Activated CD8-positive, alpha-beta memory T cell treated with anti-CD3 and anti-CD28 coated beads for 24 hours (primary cell): ENCODE measurements at regions not wholly inside any gene's neighbourhood (a gene's known extent, or its start where the extent isn't known, plus 50 kb on each side); places are given as distances from the start of the nearest gene placed in this dataset.

ENCODE experiments used
- DNase-seq: peaks from one replicate; pipeline ENCODE4 v3.0.0-alpha.2; 2020

DNA sequence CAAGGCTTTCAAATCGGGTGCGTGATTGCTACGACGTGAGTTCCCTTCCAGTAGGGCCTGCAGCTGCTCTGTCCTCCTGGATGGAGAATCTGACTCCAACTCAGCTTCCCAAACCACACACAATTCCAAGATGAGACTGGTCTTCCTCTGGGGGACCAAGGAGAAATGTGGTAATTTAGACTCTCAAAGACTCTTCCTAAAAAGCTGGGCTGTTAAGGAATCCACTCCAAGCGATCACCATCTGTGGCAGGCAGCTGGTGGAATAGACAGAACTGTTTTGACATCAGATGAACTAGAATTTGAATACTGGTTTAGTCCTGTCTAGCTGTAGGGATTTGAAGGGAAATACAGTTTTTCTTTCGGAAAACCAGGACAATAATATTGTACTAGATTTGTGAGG is 130.7 kb upstream of the KLF4 start:
- no peak for DNase-seq

DNA sequence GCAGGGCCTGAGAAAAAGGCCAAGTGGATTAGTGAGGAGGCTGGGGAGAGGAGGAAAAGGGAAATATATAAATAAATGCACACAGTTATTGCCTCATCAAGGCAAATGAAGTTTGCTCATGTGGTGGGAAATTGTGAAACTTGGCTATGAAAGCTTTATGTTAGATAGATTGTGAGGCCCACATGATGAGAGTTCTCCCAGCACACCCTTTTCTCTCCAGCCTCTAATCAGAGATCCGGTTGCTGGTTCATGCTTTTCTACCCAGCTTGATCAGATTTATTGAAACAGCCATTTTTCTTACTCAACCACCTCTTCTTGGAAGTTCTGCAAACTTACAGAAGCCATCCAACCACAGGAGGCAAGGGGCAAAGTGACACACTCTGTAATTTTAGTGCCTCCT is 125.8 kb upstream of the KLF4 start:
- no peak for DNase-seq

DNA sequence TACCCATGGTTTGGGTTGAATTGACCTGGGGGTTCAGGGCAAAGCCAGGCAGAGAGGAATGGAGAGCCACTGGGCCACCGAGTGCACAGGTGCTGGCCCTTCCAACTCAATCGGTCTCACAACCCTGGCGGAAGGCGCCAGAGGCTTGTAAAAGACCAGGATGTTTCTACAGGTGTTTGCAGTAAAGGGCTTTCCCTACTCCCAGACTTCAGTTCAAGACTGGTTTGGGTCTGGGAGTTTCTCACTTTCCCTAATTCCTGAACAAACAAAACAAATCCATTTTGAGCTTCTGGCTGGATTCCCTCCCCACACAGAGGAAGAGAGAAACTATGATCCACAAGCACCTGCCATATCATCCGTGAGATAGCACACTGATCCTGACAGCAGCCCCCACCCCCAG is 125.2 kb upstream of the KLF4 start:
- DNase-seq: no peak

DNA sequence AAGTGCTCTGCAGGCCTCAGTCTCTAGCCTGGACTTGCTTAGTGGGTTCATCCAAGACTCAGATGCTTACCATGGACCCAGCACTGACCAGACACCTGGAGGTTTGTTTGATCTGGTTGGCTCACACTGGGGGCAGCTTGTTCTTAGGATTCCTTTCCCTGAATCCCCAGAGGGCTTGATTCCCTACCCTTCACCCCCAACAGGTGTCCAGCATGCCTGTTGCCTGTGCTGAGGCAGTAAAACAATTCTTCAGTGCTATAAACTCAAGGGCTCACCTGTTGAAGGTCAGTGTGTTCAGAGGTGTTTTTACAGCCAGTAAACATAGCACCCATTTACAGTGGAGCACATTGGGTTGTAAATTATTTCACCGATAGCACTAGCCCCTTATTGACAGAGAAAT is 123.8 kb upstream of the KLF4 start:
- no peak for DNase-seq

DNA sequence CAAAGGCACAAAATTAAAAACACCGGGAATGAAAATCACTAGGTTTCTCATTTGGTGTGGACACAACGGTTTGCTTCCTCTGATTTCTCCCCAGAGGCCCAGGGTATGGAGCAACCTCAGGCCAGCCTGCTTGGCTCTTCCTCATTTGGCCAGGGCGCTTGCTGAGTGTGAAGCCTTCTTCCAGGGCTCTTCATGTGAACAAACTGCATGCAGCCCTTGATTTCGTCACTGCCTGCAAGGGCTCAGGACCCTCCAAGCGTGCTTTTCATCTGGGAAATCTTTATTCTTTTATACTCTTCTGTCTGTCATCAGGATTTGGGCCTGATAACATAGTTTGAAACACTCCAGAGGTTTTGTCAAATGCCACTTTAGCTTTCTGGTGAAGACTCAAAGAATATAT is 122.6 kb upstream of the KLF4 start:
- DNase-seq: no peak

DNA sequence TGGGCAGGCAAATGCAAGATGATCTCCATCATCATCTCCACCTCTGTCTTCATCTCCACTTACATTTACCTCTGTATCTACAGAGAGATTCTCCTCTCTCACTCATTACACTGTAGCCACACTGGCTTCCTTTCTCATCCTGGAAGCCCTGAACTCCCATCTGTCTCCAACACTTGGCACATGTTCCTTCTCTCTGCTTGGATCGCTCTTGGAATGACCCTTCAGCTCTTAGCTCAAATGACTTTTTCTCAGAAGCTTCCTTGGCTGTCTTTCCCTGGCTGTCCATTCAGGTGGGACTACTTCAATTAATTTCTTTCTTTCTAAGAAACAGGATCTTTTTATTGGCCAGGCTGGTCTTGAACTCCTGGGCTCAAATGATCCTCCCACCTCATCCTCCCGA is 120.0 kb upstream of the KLF4 start:
- no peak for DNase-seq

DNA sequence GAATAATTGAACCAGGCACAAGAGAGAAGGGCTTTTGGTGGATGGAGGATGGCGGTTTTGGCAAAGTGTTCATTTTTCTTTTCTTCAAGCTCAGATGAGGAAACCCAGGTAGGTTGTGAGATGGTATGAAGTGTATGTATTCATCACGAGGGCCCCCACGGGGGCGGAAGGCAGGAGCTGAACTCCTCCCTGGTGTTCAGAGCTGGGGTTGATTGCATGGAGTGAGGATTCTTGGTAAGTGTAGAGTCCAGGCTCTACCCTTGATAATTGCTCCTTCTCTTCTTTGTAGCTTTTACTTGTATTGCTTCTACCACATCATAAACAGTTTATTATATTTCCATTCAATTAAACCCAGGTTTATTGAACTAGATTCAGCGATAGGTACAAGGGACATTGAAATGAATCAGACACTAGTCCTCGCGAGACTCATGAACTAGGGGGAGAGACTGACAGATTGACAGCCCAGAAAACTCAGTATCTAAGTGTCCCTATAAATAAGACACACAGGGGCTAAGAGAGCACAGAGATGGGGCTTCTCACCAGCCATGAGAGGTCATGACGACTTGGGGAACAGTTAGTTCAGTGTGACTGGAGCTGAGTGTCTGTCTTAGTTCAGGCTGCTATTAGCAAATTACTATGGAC is 116.7 kb upstream of the KLF4 start:
- no peak for DNase-seq

DNA sequence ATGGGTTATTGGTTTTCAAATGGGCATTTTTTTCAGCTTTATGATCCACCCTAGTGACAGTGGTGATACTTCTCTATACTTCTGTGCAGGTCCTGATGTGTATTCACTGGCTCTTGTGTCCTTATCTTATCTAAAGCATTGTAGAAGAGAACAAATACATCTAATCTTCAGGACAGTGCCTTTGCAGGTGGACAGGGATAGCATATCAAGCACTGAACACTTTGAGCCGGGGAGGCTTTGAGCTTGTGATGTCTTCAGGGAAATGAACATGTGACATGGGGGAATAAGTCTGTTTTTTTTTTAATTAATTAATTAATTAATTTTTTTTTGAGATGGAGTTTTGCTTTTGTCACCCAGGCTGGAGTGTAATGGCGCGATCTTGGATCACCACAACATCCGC is 115.5 kb upstream of the KLF4 start:
- no peak for DNase-seq

DNA sequence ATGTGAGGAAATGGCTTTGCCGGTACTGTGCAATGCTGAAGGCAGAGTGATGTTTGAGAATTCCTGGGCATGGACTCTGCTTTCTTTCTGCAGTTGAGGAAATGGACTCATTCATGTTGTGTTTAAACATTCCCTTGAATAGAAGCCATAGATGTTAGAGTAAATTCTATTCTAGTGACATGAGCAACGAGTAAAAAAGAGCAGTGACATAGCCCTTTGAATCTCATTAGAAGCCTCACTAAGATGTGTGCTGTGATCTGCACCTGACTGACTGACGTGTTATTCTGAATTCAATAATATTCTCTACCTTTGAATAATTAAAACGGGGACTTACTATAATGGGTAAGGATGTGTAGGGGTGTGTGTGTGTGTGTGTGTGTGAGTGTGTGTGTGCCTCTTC is 113.7 kb upstream of the KLF4 start:
- no peak for DNase-seq

DNA sequence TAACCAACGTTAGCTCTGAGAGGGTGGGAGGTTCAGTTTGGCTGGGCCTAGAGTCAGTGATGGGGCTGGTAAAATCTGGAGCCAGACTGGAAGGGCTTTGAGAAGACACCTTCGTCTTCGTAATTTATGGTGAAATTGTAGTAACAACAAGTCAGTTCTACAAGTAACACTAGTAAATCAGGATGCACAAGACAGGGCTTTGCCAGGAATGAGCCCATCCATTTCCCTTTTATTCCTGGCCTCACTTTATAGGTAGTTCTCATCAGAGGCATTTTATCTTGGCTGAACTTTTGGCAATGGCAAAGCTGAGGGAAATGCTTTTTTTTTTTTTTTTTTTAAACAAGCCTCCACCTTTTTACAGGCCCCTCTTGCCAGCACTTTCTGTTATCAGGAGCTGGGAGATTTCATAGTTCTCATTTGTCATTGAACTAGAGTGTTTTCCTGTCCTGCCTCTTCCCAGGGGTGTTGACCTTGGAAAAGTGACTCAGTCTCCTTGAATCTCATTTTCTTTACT is 110.5 kb upstream of the KLF4 start:
- DNase-seq: no peak

DNA sequence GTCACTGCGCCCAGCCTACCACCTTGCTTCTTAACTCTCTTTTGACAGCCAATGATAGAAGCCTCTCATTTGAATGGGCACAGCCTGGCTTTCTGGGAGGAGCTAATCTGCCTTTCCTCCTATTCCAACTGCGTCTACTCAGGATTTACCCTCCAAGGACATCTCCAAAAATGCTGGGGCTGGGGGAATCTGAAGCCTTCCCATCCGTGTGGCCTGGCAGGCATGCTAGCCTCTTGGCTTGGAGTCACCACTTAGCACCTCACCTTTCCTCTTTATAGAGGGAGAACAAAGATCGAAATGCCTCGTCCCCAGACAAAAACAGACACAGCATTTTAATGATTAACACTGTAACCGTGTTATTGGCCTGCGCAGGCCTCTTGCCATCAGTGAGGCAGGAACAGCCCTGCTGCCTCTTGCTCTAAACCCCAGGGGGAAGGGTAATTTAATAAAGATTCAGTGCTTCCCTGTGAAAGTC is 108.2 kb upstream of the KLF4 start:
- no peak for DNase-seq

DNA sequence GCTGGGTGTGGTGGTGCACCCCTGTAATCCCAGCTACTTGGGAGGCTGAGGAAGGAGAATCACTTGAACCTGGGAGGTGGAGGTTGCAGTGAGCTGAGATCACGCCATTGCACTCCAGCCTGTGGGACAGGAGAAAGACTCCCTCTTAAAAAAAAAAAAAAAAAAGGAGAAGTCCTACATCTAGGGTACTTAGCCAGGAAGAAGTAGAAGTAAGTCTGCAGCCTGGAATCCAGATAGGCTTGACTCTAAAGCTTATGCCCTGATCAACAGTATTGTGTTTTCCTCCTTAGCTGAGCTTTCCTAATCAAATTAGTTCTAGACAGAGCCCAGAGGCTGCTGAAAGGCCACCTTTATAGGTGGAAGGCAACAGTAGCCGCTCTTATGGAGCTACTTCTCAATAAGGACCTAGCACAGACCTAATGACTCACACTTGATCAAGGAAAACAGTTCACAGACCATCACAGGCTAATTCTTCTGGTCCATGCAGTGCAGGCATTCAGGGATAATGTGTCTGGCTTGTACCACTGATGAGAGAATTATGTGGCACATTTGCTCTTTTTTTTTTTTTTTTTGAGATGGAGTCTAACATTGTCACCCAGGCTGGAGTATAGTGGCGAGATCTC is 105.5 kb upstream of the KLF4 start:
- no peak for DNase-seq

DNA sequence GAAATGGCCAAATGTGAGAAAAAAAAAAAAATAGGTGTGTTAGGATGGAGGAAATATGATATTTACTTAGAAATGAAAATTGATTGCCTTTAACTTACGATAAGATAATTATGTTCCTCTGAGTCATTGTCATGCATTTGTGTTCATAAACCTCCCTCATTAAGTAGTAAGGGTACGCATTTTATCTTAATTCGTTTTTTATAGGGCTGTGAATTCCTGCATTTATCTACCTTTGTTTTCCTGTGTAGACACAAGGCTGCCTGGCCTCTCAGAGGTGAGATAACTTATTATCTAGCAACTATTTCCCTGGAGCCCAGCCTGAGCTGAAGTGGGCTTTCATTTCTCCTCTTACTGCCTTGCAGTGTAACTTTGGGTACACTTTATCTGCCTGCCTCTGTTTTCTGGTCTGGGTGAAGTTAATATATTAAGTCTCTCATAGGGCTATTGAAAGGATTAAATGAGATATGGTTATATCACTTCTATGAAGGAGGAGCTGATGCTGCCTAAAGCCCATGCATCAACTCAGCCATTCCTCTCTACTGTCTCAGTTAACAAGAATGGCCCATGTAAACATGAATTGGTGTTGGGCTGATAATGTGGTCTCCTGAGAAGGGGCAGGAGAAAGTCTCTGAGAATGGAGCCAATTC is 103.8 kb upstream of the KLF4 start:
- DNase-seq: no peak

DNA sequence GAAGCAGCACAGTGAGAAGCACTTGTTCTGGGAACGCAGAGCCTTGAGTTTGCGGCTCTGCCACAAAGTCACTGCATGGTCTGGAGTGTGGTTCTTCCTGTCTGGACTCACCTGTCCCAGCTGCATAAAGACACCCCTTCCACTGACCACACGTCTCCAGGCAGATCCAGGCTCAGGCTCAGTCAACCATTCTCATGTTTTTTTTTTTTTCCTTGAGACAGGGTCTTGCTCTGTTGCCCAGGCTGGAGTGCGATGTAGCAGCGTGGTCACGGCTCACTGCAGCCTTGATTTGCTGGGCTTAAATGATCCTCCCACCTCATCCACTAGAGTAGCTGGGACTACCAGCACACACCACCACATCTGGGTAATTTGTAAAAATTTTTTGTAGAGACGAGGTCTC is 102.9 kb upstream of the KLF4 start:
- no peak for DNase-seq

DNA sequence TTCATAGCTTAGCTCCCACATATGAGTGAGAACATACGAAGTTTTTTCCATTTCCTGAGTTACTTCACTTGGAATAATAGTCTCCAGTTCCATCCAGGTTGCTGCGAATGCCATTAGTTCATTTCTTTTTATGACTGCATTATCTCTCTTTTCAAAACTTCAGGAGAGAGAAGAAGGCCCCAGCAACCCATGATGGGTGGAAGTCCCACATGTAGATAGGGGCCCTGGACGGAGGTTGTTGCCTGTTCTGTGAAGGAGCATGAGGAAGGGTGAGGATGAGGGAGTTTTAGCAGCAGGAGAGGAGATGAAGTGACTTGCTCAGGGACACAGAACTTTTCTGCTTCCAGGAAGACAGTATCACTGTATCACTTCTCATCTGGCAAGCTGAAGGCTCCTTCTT is 102.2 kb upstream of the KLF4 start:
- DNase-seq: no peak

DNA sequence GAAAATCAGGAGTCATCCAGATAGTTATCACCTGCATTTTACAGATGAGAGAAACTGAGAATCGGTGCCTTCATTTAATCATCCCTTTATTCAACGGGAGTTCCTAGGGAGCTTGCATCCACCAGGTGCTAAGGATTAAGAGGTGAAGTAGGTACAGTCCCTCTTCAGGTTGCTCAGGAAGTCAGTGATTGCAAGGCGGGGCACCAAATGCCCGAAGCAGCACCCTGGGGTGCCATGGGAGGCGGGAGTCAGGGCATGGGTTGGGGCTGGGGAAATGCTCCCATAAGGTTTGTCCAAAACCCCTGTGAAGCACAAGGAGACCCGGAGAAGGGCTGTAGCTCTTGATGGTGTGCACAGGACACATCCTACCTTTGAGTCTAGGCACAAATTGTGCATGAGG is 98.8 kb upstream of the KLF4 start:
- DNase-seq: no peak

DNA sequence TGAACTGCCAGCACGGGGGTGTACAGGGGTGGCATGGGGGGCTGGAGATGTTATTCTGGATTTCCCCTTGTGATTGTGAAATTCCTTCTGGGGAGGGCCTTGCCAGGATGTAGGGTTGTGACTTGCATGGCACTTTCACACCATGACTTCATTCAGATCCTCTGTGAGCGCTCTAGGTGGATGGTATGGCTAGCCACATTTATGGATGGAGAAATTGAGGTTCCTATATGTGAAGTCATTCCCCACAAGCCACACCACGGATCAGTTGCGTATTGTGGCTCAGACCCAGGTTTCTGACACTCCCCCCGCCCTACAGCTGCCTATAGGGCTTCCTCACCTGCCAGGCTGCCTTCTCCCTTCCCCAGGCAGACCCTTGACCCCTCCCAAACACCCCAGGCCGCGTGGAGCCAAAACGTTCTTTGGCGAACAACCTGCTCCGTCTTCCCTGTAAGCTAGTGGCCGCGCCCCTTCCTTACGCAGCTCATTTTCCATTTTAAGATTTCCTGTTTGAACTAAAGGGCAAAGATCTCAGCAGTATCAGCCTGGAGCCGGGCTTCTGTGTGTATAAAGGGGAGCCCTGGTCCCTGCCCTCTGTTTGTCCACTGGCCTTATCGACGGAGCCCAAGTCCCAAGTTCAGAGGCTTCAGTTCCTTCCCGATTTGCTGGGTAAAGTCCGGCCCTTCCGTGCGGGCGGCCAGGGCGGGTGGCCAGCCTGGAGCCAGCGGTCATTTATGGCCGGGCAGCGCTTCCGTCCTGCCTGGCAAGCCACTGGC is 97.8 kb upstream of the KLF4 start:
- no peak for DNase-seq

DNA sequence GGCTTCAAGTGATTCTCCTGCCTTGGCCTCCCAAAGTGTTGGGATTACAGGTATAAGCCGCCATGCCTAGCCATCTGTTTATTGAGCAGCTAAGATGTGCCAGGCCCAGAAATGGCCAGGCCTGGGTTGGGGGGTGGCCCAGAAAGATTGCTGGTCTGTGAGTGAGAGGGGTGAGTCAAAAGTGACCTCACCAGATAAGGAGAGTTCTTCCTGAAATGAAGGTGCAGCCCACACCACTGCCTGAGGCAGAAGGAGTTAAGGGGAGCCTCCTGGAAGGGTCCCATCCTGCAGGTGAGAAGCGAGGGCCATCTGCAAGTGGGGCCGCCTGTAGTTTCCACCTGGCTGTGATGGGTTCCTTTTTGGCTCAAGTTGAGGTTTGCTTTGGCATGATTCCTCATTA is 96.9 kb upstream of the KLF4 start:
- DNase-seq: no peak

DNA sequence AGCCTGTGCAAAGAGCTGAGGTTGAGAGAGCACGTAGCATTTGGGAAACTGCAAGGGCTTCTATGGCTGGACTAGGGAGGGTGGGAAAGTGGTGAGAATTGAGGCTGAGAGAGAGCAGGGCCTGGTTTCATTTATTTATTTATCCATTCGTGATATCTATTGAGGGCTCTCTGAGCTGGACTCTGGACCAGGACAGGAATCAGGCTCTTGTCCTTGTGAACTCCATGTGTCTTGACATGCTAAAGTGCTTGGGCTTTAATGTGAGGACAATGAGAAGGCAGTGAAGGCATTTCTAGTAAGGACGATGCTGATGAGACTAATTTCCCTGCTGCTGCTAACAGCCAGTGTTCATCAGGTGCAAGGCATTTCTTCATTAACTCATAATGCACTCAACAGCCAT is 95.9 kb upstream of the KLF4 start:
- no peak for DNase-seq

DNA sequence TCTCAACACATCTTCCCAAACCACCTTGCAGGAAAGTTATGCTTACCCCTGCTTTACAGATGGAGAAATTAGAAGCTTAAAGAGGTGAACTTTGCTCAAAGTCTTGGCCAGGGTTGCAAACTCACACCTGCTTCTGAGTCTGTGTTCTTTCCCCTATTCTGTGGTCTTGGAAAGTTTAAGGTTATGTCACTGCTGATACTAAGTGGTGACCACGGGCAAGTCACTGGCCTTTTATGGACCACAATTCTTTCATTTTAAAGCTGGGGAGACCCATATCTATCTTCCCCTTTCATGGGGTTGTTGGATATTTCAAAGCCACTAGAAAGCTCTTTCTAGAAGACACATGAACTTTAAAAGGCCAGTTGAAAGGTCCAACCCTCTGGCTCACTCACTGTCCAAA is 95.4 kb upstream of the KLF4 start:
- no peak for DNase-seq

DNA sequence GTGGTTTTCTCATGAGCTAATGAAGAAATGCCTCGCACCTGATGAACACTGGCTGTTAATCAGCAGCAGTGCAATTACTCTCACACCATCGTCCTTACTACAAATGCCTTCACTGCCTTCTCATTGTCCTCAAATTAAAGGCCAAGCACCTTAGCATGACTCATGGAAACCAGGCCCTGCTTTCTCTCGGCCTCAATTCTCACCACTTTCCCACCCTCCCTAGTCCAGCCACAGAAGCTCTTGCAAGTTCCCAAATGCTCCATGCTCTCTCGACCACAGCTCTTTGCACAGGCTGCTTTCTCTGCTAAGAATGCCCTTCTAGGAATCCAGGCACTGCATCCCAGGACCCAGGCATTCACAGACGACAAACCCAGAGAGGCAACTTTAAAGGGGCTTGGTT is 94.6 kb upstream of the KLF4 start:
- no peak for DNase-seq

DNA sequence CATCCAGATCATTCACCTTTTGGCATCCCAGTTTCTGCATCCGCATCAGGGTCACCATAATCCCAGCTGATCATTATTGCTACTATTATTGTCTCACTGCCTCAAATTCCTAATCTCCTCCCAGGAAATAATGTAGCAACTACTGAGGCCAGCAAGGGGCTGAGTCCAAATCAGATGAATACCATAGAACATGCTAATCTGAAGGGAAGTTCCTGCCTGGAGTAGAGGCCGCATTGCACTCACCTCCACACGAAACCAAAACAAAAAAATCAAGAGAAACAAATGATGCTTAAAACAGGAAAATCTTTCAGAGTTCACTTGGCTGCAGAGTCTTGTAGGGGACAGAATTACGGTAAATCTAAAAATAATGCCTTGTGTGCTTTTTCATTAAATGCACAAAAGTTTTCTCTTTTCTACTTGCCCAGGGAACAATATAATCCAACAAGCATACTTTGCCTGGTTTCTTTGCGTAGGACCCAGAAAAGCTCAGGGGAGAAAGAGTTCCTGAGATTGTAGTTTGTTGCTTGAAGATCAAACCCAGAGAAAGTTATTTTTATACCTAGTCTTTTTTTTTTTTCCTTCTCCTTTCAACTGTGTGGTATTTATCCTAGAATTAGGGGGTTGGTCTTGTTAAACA is 87.7 kb upstream of the KLF4 start:
- DNase-seq: no peak

DNA sequence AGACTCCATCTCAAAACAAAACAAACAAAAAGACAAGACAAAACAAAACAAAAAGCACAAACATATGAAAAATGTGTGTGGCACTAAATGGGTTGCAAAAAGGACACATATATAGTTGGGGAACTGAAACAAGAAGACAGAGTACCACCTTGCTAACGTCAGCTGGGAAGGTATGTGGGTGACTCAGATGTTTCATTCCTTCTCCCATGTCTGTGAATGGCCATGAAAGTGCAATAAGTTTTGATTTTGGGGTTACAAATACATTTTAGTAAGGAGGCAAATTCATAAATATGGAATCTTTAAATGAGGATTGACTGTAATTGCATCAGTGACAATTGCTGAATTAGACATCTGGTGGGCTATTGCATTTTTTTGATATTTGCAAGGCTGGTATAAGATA is 81.6 kb upstream of the KLF4 start:
- no peak for DNase-seq
